ENCODE measurements at regions not wholly inside any gene's neighbourhood (a gene's known extent, or its start where the extent isn't known, plus 50 kb on each side); places are given as distances from the start of the nearest gene placed in this dataset.

GRCh38 chr1:29697391-29697780, 461.1 kb downstream of the PTPRU start:
- FAIRE-seq (no peak), DNase-seq (ENCODE audit: insufficient read length, low spot score) (no peak)
- TF ChIP-seq POLR2A (IDR thresholded peaks at IDR 0.05; ENCODE audit: low read depth, low read length), result no peak

GRCh38 chr1:29696656-29697390, 460.5 kb downstream of the PTPRU start:
- FAIRE-seq, result no peak
- no peak for TF ChIP-seq POLR2A (IDR thresholded peaks at IDR 0.05; ENCODE audit: low read depth, low read length)
- no peak for DNase-seq (ENCODE audit: insufficient read length, low spot score)

GRCh38 chr1:29695803-29696202, 459.5 kb downstream of the PTPRU start:
- no peak for FAIRE-seq
- TF ChIP-seq POLR2A (IDR thresholded peaks at IDR 0.05; ENCODE audit: low read depth, low read length), result no peak
- DNase-seq (ENCODE audit: insufficient read length, low spot score), result no peak

GRCh38 chr1:29695036-29695435, 458.7 kb downstream of the PTPRU start:
- no peak for DNase-seq (ENCODE audit: insufficient read length, low spot score)
- no peak for TF ChIP-seq POLR2A (IDR thresholded peaks at IDR 0.05; ENCODE audit: low read depth, low read length)
- no peak for FAIRE-seq

GRCh38 chr1:29691499-29691898, 455.2 kb downstream of the PTPRU start:
- DNase-seq (ENCODE audit: insufficient read length, low spot score) (no peak), FAIRE-seq (no peak)
- TF ChIP-seq POLR2A (IDR thresholded peaks at IDR 0.05; ENCODE audit: low read depth, low read length), result no peak

GRCh38 chr1:29690156-29690555, 453.8 kb downstream of the PTPRU start:
- DNase-seq (ENCODE audit: insufficient read length, low spot score) (no peak), FAIRE-seq (no peak)
- no peak for TF ChIP-seq POLR2A (IDR thresholded peaks at IDR 0.05; ENCODE audit: low read depth, low read length)

GRCh38 chr1:29689372-29690030, 453.2 kb downstream of the PTPRU start:
- no peak for FAIRE-seq
- DNase-seq (ENCODE audit: insufficient read length, low spot score), result no peak
- no peak for TF ChIP-seq POLR2A (IDR thresholded peaks at IDR 0.05; ENCODE audit: low read depth, low read length)

GRCh38 chr1:29688471-29689365, 452.4 kb downstream of the PTPRU start:
- DNase-seq (ENCODE audit: insufficient read length, low spot score) (peak; percentile 39), FAIRE-seq (peak; percentile 78)
- no peak for TF ChIP-seq POLR2A (IDR thresholded peaks at IDR 0.05; ENCODE audit: low read depth, low read length)

GRCh38 chr1:29687601-29688244, 451.4 kb downstream of the PTPRU start:
- no peak for DNase-seq (ENCODE audit: insufficient read length, low spot score)
- FAIRE-seq, result no peak
- TF ChIP-seq POLR2A (IDR thresholded peaks at IDR 0.05; ENCODE audit: low read depth, low read length), result no peak

GRCh38 chr1:29687166-29687565, 450.8 kb downstream of the PTPRU start:
- DNase-seq (ENCODE audit: insufficient read length, low spot score) (no peak), FAIRE-seq (no peak)
- no peak for TF ChIP-seq POLR2A (IDR thresholded peaks at IDR 0.05; ENCODE audit: low read depth, low read length)

GRCh38 chr1:29686012-29686930, 449.9 kb downstream of the PTPRU start:
- no peak for FAIRE-seq
- no peak for DNase-seq (ENCODE audit: insufficient read length, low spot score)
- TF ChIP-seq POLR2A (IDR thresholded peaks at IDR 0.05; ENCODE audit: low read depth, low read length), result no peak

GRCh38 chr1:29685387-29685786, 449.1 kb downstream of the PTPRU start:
- DNase-seq (ENCODE audit: insufficient read length, low spot score) (no peak), FAIRE-seq (no peak)
- TF ChIP-seq POLR2A (IDR thresholded peaks at IDR 0.05; ENCODE audit: low read depth, low read length), result no peak

- FAIRE-seq (no peak), DNase-seq (ENCODE audit: insufficient read length, low spot score) (no peak)
- no peak for TF ChIP-seq POLR2A (IDR thresholded peaks at IDR 0.05; ENCODE audit: low read depth, low read length)
Measured at GRCh38 chr1:29684141-29684540, 447.8 kb downstream of the PTPRU start.

Measured in H54 (cell line).